ENCODE measurements at regions not wholly inside any gene's neighbourhood (a gene's known extent, or its start where the extent isn't known, plus 50 kb on each side); places are given as distances from the start of the nearest gene placed in this dataset.
A peak's percentile ranks its signal among the peaks of the same experiment; 100 is the strongest.

GRCh38 chr1:203930342-203930741 lies 68.9 kb downstream of the SNRPE start (continued):
- TF ChIP-seq ZNF462 (CRISPR knock-in tag; IDR thresholded peaks at IDR 0.05), result no peak
- no peak for TF ChIP-seq EZH2 (IDR thresholded peaks at IDR 0.05; ENCODE audit: low read depth, unreplicated experiment)
- TF ChIP-seq STAT1 (IDR thresholded peaks at IDR 0.05; ENCODE audit: unreplicated experiment), result no peak
- no peak for TF ChIP-seq ZNF114 (CRISPR knock-in tag; IDR thresholded peaks at IDR 0.05)
- no peak for TF ChIP-seq NANOG (IDR thresholded peaks at IDR 0.05; ENCODE audit: borderline replicate concordance)
- no peak for TF ChIP-seq ETS1 (IDR thresholded peaks at IDR 0.05)
- no peak for TF ChIP-seq CREB1 (CRISPR knock-in tag; IDR thresholded peaks at IDR 0.05; ENCODE audit: low read depth)
- TF ChIP-seq ZNF331 (CRISPR knock-in tag; IDR thresholded peaks at IDR 0.05; ENCODE audit: low read depth), result no peak

DNA sequence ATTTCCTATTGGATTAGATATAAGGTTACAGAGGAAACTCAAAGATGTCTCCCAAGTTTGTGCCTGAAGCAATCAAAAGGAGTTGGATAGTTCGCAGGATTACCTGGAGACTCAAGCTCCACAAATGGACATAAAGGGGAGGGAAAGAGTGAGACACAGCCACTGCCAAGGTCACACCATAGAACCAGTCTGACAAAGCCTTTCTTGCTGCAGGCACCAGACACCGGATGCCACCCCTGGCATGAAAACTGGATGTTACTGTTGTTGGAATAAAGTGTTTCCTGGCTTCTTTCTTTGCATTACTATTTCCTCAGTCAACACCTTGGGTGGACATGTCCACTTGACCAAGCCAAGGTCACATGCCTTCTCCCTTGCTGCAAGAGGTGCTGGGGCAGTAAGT lies 70.6 kb downstream of the SNRPE start:
- Histone ChIP-seq H2AFZ (0 out of 2 replicates have a peak overlapping the region, but pooled peaks have one; percentile 38), H3K36me3 (ENCODE audit: insufficient read depth) (no peaks in the 10 kb centered on the region), H3K79me2 (replicated peaks; ENCODE audit: insufficient read depth) (no peaks in the 10 kb centered on the region), H3K27me3 (ENCODE audit: insufficient read depth) (no peaks in the 10 kb centered on the region), H3K4me2 (no peak overlapping the region), H3K4me3 (no peak overlapping the region), H3K4me1 (ENCODE audit: insufficient read depth) (no peaks in the 10 kb centered on the region), H3F3A (replicated peaks; ENCODE audit: low read depth) (no peaks in the 10 kb centered on the region), H3K27ac (ENCODE audit: low read depth) (no peak overlapping the region), H4K20me1 (replicated peaks; ENCODE audit: insufficient read depth) (no peaks in the 10 kb centered on the region), H3K9me2 (ENCODE audit: insufficient read depth) (no peaks in the 10 kb centered on the region)
- no peak for ATAC-seq
- Mint-ChIP-seq H3K27me3 (ENCODE audit: insufficient read depth, low read depth, poor library complexity) (peaks cover 2% of the 10 kb centered on the region), H3K9me3 (no peaks in the 10 kb centered on the region), H3K4me3 (no peak overlapping the region), H3K36me3 (ENCODE audit: low read depth) (no peaks in the 10 kb centered on the region), H3K4me1 (no peaks in the 10 kb centered on the region), H3K27ac (no peak overlapping the region)
- no peak for DNase-seq (ENCODE audit: low spot score)
- TF ChIP-seq ZNF331 (CRISPR knock-in tag; IDR thresholded peaks at IDR 0.05; ENCODE audit: low read depth) (no peak), ZNF114 (CRISPR knock-in tag; IDR thresholded peaks at IDR 0.05) (no peak), EZH2 (IDR thresholded peaks at IDR 0.05; ENCODE audit: low read depth, unreplicated experiment) (no peak), JUNB (IDR thresholded peaks at IDR 0.05; ENCODE audit: unreplicated experiment) (no peak), STAT1 (IDR thresholded peaks at IDR 0.05; ENCODE audit: unreplicated experiment) (no peak), ETS1 (IDR thresholded peaks at IDR 0.05) (no peak)
